ENCODE measurements at regions not wholly inside any gene's neighbourhood (a gene's known extent, or its start where the extent isn't known, plus 50 kb on each side); places are given as distances from the start of the nearest gene placed in this dataset.

DNA sequence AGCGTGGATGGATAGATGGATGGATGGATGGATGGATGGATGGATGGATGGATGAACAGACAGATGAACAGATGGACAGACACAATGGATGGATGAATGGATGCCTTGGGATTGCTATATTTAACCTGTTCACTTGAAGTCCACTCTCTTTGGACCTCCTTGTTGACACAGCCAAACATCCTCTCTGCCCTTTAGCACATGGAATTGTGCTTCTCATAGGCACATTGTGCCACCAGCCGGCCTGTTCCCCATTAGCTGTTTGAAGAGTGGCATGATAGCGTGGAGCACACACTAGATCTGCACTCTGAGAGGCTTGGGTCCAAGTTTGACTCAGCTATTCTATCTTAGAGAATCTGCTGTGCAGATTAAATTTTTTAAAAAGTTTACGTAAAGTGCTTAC is 56.9 kb upstream of the GSC start:
- TF ChIP-seq, protein P1, sequence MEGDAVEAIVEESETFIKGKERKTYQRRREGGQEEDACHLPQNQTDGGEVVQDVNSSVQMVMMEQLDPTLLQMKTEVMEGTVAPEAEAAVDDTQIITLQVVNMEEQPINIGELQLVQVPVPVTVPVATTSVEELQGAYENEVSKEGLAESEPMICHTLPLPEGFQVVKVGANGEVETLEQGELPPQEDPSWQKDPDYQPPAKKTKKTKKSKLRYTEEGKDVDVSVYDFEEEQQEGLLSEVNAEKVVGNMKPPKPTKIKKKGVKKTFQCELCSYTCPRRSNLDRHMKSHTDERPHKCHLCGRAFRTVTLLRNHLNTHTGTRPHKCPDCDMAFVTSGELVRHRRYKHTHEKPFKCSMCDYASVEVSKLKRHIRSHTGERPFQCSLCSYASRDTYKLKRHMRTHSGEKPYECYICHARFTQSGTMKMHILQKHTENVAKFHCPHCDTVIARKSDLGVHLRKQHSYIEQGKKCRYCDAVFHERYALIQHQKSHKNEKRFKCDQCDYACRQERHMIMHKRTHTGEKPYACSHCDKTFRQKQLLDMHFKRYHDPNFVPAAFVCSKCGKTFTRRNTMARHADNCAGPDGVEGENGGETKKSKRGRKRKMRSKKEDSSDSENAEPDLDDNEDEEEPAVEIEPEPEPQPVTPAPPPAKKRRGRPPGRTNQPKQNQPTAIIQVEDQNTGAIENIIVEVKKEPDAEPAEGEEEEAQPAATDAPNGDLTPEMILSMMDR (IDR thresholded peaks at IDR 0.05), result no peak
- TF ChIP-seq EZH2 (IDR thresholded peaks at IDR 0.05), result no peak

Data from neural progenitor cell (in vitro differentiated cells).